ENCODE measurements at regions not wholly inside any gene's neighbourhood (a gene's known extent, or its start where the extent isn't known, plus 50 kb on each side); places are given as distances from the start of the nearest gene placed in this dataset.

- no peaks in the 10 kb centered on the region for H3K27me3 Mint-ChIP-seq (ENCODE audit: unreplicated experiment)
- H3K36me3 Mint-ChIP-seq (ENCODE audit: unreplicated experiment) = no peaks in the 10 kb centered on the region
- no peak for DNase-seq
- H3K27ac Mint-ChIP-seq (ENCODE audit: unreplicated experiment) = no peak overlapping the region
- H3K9me3 Mint-ChIP-seq (ENCODE audit: unreplicated experiment) = peaks cover 2% of the 10 kb centered on the region
- H3K4me3 Mint-ChIP-seq (ENCODE audit: unreplicated experiment) = no peak overlapping the region
- no peaks in the 10 kb centered on the region for H3K4me1 Mint-ChIP-seq (ENCODE audit: low read depth, unreplicated experiment)
- TF ChIP-seq CTCF (IDR thresholded peaks at IDR 0.05; ENCODE audit: partially characterized antibody, unreplicated experiment) = no peak
Observed at GRCh38 chr1:195908121-195908520, 700.1 kb downstream of the KCNT2 start.

- Mint-ChIP-seq H3K4me3 (ENCODE audit: unreplicated experiment) (no peak overlapping the region), H3K27ac (ENCODE audit: unreplicated experiment) (no peak overlapping the region), H3K36me3 (ENCODE audit: unreplicated experiment) (no peaks in the 10 kb centered on the region), H3K9me3 (ENCODE audit: unreplicated experiment) (no peaks in the 10 kb centered on the region), H3K27me3 (ENCODE audit: unreplicated experiment) (no peaks in the 10 kb centered on the region), H3K4me1 (ENCODE audit: low read depth, unreplicated experiment) (no peaks in the 10 kb centered on the region)
- no peak for TF ChIP-seq CTCF (IDR thresholded peaks at IDR 0.05; ENCODE audit: partially characterized antibody, unreplicated experiment)
- no peak for DNase-seq
Observed at GRCh38 chr1:195903203-195903602, 705.0 kb downstream of the KCNT2 start.

GRCh38 chr1:195902779-195903178 is 705.5 kb downstream of the KCNT2 start:
- H3K36me3 Mint-ChIP-seq (ENCODE audit: unreplicated experiment) = no peaks in the 10 kb centered on the region
- H3K4me1 Mint-ChIP-seq (ENCODE audit: low read depth, unreplicated experiment) = no peaks in the 10 kb centered on the region
- H3K27me3 Mint-ChIP-seq (ENCODE audit: unreplicated experiment) = no peaks in the 10 kb centered on the region
- no peak overlapping the region for H3K27ac Mint-ChIP-seq (ENCODE audit: unreplicated experiment)
- H3K9me3 Mint-ChIP-seq (ENCODE audit: unreplicated experiment) = no peaks in the 10 kb centered on the region
- H3K4me3 Mint-ChIP-seq (ENCODE audit: unreplicated experiment) = no peak overlapping the region
- TF ChIP-seq CTCF (IDR thresholded peaks at IDR 0.05; ENCODE audit: partially characterized antibody, unreplicated experiment) = no peak
- no peak for DNase-seq

- no peak for TF ChIP-seq CTCF (IDR thresholded peaks at IDR 0.05; ENCODE audit: partially characterized antibody, unreplicated experiment)
- no peak overlapping the region for H3K27ac Mint-ChIP-seq (ENCODE audit: unreplicated experiment)
- H3K4me1 Mint-ChIP-seq (ENCODE audit: low read depth, unreplicated experiment) = no peaks in the 10 kb centered on the region
- H3K9me3 Mint-ChIP-seq (ENCODE audit: unreplicated experiment) = no peaks in the 10 kb centered on the region
- H3K4me3 Mint-ChIP-seq (ENCODE audit: unreplicated experiment) = no peak overlapping the region
- no peaks in the 10 kb centered on the region for H3K27me3 Mint-ChIP-seq (ENCODE audit: unreplicated experiment)
- H3K36me3 Mint-ChIP-seq (ENCODE audit: unreplicated experiment) = no peaks in the 10 kb centered on the region
- no peak for DNase-seq
Observed at GRCh38 chr1:195899762-195900352, 708.4 kb downstream of the KCNT2 start.

GRCh38 chr1:195898924-195899323 is 709.3 kb downstream of the KCNT2 start:
- no peak overlapping the region for H3K4me3 Mint-ChIP-seq (ENCODE audit: unreplicated experiment)
- H3K36me3 Mint-ChIP-seq (ENCODE audit: unreplicated experiment) = no peaks in the 10 kb centered on the region
- H3K27me3 Mint-ChIP-seq (ENCODE audit: unreplicated experiment) = no peaks in the 10 kb centered on the region
- no peaks in the 10 kb centered on the region for H3K4me1 Mint-ChIP-seq (ENCODE audit: low read depth, unreplicated experiment)
- DNase-seq = no peak
- H3K9me3 Mint-ChIP-seq (ENCODE audit: unreplicated experiment) = no peaks in the 10 kb centered on the region
- TF ChIP-seq CTCF (IDR thresholded peaks at IDR 0.05; ENCODE audit: partially characterized antibody, unreplicated experiment) = no peak
- H3K27ac Mint-ChIP-seq (ENCODE audit: unreplicated experiment) = no peak overlapping the region
